Activated naive CD8-positive, alpha-beta T cell (primary cell): ENCODE measurements at regions not wholly inside any gene's neighbourhood (a gene's known extent, or its start where the extent isn't known, plus 50 kb on each side); places are given as distances from the start of the nearest gene placed in this dataset.
"Not testable (repeated sequence)": the region's sequence is repeated elsewhere in the genome, so short reads cannot be mapped to it uniquely, and the experiment has no call there.

Experiments used
- H3K27ac Mint-ChIP-seq: one replicate; pipeline ENCODE4 v1.8.0; 2021; ENCODE audit warnings: mixed read lengths
- H3K27me3 Mint-ChIP-seq: one replicate; pipeline ENCODE4 v1.8.0; 2021; ENCODE audit warnings: mixed read lengths
- H3K36me3 Mint-ChIP-seq: one replicate; pipeline ENCODE4 v1.8.0; 2021; ENCODE audit warnings: mixed read lengths
- H3K4me1 Mint-ChIP-seq: one replicate; pipeline ENCODE4 v1.8.0; 2021; ENCODE audit warnings: low read depth, mixed read lengths
- H3K4me3 Mint-ChIP-seq: one replicate; pipeline ENCODE4 v1.8.0; 2021; ENCODE audit warnings: mild to moderate bottlenecking, mixed read lengths
- H3K9me3 Mint-ChIP-seq: one replicate; pipeline ENCODE4 v1.8.0; 2021; ENCODE audit warnings: low read depth, mixed read lengths

- no peak overlapping the region for H3K27ac Mint-ChIP-seq
- no peak overlapping the region for H3K4me3 Mint-ChIP-seq
- peaks cover 29% of the 10 kb centered on the region for H3K4me1 Mint-ChIP-seq
- no peaks in the 10 kb centered on the region for H3K36me3 Mint-ChIP-seq
- no peaks in the 10 kb centered on the region for H3K9me3 Mint-ChIP-seq
- no peaks in the 10 kb centered on the region for H3K27me3 Mint-ChIP-seq
Measured at GRCh38 chr20:53811577-53811976, 217.9 kb upstream of the ZNF217 start.

DNA sequence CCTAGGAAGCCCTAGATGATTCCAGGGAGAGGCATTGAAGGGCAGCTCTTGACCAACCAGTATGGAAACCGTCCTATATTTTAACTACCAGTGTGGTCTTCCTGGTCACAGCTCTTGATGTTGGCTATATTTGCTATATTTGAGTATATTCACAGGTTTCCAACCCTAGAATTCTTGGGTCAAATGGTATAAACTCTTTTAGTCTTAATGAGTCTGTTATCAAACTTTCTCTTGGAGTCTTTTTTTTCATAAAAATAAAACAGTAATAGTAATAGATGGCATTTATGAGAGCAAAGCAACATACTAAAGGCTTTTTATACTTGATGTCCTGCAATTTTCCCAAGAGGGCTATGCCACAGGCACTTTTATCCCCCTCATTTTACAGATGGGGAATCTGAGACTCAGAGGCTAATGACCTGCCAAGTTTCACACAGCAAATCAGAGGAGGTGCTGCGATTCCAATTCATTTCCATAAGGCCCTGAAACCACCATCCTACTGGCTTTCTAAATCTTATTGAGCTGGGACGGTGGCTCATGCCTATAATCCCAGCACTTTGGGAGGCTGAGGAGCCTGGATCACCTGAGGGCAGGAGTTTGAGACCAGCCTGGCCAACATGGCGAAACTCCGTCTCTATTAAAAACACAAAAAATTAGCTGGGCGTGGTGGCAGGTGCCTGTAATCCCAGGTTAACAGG is 217.2 kb upstream of the ZNF217 start:
- Mint-ChIP-seq H3K4me3 (no peak overlapping the region), H3K4me1 (peaks cover 24% of the 10 kb centered on the region), H3K27me3 (no peaks in the 10 kb centered on the region), H3K9me3 (no peaks in the 10 kb centered on the region), H3K27ac (no peak overlapping the region), H3K36me3 (no peaks in the 10 kb centered on the region)

GRCh38 chr20:53809728-53810365 is 216.2 kb upstream of the ZNF217 start:
- Mint-ChIP-seq H3K36me3 (no peaks in the 10 kb centered on the region), H3K4me3 (no peak overlapping the region), H3K9me3 (no peaks in the 10 kb centered on the region), H3K27ac (peak overlapping the region; percentile 34), H3K27me3 (no peaks in the 10 kb centered on the region), H3K4me1 (peaks cover 14% of the 10 kb centered on the region)

DNA sequence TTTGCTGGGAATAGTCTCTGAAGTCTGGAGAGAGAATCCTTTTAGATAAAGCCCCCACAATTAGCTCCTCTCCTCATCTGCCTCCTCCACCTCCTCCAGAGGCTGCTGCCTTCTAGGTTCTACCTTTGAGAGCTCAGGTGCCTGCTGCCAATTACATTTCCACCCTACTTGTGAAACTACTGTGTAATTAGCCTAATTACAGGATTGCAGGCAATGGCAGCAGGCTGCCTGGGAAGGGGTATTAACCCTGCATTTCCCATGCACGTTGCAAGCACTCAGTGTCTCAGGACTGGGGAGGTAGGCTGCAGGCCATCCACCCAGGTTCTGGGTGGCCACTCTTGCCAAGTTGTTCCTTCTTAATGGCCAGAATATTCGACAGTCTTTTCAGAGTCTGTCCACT is 215.6 kb upstream of the ZNF217 start:
- H3K9me3 Mint-ChIP-seq, result no peaks in the 10 kb centered on the region
- peaks cover 9% of the 10 kb centered on the region for H3K4me1 Mint-ChIP-seq
- no peaks in the 10 kb centered on the region for H3K27me3 Mint-ChIP-seq
- H3K27ac Mint-ChIP-seq, result no peak overlapping the region
- no peaks in the 10 kb centered on the region for H3K36me3 Mint-ChIP-seq
- no peak overlapping the region for H3K4me3 Mint-ChIP-seq

- no peaks in the 10 kb centered on the region for H3K36me3 Mint-ChIP-seq
- no peak overlapping the region for H3K27ac Mint-ChIP-seq
- no peaks in the 10 kb centered on the region for H3K9me3 Mint-ChIP-seq
- peaks cover 4% of the 10 kb centered on the region for H3K4me1 Mint-ChIP-seq
- no peaks in the 10 kb centered on the region for H3K27me3 Mint-ChIP-seq
- no peak overlapping the region for H3K4me3 Mint-ChIP-seq
Measured at GRCh38 chr20:53808733-53809132, 215.1 kb upstream of the ZNF217 start.

DNA sequence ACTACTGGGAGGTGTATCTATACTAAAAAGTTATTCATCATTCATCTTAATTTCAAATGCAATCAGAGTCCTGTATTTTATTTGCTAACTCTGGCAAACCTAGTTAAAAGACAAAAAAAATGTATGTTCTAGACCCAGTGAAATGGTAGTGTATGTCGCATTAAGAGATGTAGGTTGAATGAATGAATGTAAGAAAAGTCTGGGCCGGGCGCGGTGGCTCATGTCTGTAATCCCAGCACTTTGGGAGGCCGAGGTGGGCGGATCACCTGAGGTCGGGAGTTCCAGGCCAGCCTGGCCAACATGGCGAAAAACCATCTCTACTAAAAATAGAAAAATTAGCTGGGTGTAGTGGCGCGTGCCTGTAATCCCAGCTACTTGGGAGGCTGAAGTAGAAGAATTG is 214.7 kb upstream of the ZNF217 start:
- not testable (repeated sequence) for H3K27me3 Mint-ChIP-seq, H3K4me1 Mint-ChIP-seq, H3K36me3 Mint-ChIP-seq, H3K4me3 Mint-ChIP-seq, H3K27ac Mint-ChIP-seq, H3K9me3 Mint-ChIP-seq

GRCh38 chr20:53806683-53807401 is 213.2 kb upstream of the ZNF217 start:
- no peaks in the 10 kb centered on the region for H3K36me3 Mint-ChIP-seq
- H3K9me3 Mint-ChIP-seq, result no peaks in the 10 kb centered on the region
- H3K27ac Mint-ChIP-seq, result no peak overlapping the region

DNA sequence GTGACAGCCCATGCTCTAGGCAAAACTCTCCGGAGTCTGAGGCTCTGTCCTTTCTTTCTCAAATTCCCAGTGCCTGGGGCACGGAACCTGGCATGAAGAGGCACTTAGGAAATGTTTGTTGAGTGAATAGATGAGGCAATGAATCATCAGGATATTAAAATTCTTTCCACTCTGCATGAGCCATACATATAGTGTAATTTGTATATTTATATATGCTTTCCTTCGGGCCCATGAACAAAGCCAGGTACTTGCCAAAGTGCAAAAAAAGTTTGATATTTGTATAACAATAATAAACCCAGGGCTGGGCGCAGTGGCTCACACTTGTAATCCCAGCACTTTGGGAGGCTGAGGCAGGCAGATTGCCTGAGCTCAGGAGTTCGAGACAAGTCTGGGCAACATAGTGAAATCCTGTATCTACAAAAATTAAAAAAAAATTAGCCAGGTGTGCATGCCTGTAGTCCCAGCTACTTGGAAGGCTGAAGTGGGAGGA is 212.3 kb upstream of the ZNF217 start:
- H3K9me3 Mint-ChIP-seq, result no peaks in the 10 kb centered on the region
- H3K4me3 Mint-ChIP-seq, result no peak overlapping the region
- no peaks in the 10 kb centered on the region for H3K36me3 Mint-ChIP-seq
- peaks cover 3% of the 10 kb centered on the region for H3K4me1 Mint-ChIP-seq
- no peaks in the 10 kb centered on the region for H3K27me3 Mint-ChIP-seq
- H3K27ac Mint-ChIP-seq, result no peak overlapping the region

More at GRCh38 chr20:53806683-53807401, 213.2 kb upstream of the ZNF217 start:
- Mint-ChIP-seq H3K4me1 (peaks cover 3% of the 10 kb centered on the region), H3K4me3 (no peak overlapping the region), H3K27me3 (no peaks in the 10 kb centered on the region)

- Mint-ChIP-seq H3K27me3 (no peaks in the 10 kb centered on the region), H3K36me3 (no peaks in the 10 kb centered on the region)
Measured at GRCh38 chr20:53804920-53805894, 211.6 kb upstream of the ZNF217 start.

GRCh38 chr20:53804308-53804707 is 210.7 kb upstream of the ZNF217 start:
- not testable (repeated sequence) for H3K36me3 Mint-ChIP-seq, H3K4me3 Mint-ChIP-seq, H3K4me1 Mint-ChIP-seq, H3K27me3 Mint-ChIP-seq, H3K9me3 Mint-ChIP-seq, H3K27ac Mint-ChIP-seq

More at GRCh38 chr20:53804920-53805894, 211.6 kb upstream of the ZNF217 start:
- H3K9me3 Mint-ChIP-seq, result no peaks in the 10 kb centered on the region
- peaks cover 3% of the 10 kb centered on the region for H3K4me1 Mint-ChIP-seq
- no peak overlapping the region for H3K4me3 Mint-ChIP-seq
- H3K27ac Mint-ChIP-seq, result no peak overlapping the region

DNA sequence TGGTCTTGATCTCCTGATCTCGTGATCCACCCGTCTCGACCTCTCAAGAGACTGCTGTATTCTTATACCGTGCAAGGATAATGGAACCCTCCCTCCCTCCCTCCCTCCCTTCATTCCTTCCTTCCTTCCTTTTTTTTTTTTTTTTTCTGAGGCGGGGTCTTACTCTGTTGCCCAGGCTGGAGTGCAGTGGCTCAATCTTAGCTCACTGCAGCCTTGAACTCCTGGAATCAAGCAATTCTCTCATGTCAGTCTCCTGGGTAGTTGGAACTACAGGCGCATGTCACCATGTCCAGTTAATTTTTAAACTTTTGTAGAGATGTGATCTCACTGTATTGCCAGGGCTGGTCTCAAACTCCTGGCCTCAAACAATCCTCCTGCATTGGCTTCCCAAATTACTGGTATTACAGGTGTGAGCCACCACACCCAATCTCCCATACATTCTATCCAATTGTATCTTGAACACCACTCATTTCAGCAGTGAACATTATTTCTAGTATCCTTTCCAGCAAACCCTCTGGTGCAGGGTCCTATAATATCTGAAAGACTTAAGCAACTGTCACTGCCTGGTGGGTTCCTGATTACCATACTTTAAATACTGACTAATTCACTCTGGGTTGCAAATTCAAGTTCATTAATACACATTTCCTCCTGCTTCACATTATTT is 210.0 kb upstream of the ZNF217 start:
- H3K36me3 Mint-ChIP-seq, result no peaks in the 10 kb centered on the region
- H3K27ac Mint-ChIP-seq, result peak overlapping the region; percentile 22

DNA sequence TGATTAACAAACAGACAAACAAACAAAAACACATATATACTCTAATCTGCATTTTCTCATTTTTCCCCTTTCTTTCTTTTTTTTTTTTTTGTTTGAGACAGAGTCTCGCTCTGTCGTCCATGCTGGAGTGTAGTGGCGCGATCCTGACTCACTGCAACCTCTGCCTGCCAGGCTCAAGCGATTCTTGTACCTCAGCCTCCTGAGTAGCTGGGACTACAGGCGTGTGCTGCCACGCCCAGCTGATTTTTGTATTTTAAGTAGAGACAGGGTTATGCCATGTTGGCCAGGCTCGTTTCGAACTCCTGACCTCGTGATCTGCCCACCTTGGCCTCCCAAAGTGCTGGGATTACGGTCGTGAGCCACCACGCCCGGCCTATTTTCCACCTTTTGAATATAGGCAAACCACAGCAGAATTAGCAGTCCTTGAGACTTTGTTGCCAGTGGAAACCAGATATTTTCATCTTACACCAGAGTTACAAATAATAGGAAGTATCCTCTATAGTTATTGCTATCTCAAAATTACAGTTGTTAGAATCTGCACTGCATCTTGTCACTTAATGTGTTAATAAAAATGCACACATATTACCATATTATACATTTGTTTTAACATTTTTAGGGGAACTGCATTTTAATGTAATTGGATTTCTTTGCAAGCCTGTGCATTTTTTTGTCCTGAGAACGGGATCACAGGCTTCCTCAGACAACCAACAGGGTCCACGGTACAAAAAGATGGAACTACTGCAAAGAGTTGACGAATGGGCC is 208.2 kb upstream of the ZNF217 start:
- H3K4me3 Mint-ChIP-seq, result no peak overlapping the region
- no peaks in the 10 kb centered on the region for H3K4me1 Mint-ChIP-seq
- H3K9me3 Mint-ChIP-seq, result no peaks in the 10 kb centered on the region
- H3K27me3 Mint-ChIP-seq, result no peaks in the 10 kb centered on the region
- no peak overlapping the region for H3K27ac Mint-ChIP-seq
- H3K36me3 Mint-ChIP-seq, result no peaks in the 10 kb centered on the region

More for the DNA sequence above, 210.0 kb upstream of the ZNF217 start:
- no peaks in the 10 kb centered on the region for H3K27me3 Mint-ChIP-seq
- peaks cover 3% of the 10 kb centered on the region for H3K4me1 Mint-ChIP-seq
- no peak overlapping the region for H3K4me3 Mint-ChIP-seq
- H3K9me3 Mint-ChIP-seq, result no peaks in the 10 kb centered on the region

DNA sequence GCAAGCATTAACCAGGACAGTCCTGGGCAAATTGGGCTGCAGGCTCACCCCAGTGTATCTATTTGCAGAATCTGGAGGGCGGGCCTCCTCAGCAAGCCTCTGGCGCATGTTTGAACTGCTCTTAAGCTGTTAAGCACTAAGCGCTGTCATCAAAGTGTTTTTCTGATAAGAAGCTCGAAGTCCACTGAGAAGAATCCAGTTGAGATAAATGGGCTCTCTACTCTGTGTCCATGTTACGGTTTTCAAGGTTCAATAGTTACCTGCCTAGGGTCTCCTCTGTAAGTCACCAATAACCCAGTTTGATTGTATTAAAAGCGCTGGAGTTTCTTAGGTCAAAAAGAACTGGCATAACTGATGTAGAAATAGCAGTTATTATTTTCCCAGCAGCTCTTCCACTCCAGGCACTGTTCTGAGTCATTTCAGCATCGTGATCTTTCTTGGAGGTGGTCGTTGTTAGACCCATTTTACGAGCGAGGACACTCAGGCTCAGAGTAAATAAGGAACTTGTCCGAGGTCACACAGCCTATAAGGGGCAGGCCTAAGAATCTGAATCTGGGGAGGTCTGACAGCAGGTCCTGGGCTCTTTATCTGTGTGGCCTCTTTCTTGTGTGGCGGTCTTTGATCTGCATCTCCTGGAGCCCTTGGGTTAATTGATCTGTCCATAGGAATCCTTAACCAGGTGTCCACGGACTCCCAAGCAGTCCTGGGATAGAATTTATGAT is 207.4 kb upstream of the ZNF217 start:
- no peaks in the 10 kb centered on the region for H3K4me1 Mint-ChIP-seq
- H3K9me3 Mint-ChIP-seq, result no peaks in the 10 kb centered on the region
- H3K36me3 Mint-ChIP-seq, result no peaks in the 10 kb centered on the region
- no peak overlapping the region for H3K4me3 Mint-ChIP-seq
- H3K27me3 Mint-ChIP-seq, result no peaks in the 10 kb centered on the region
- no peak overlapping the region for H3K27ac Mint-ChIP-seq
